Eye (tissue), 1 donor: ENCODE measurements at regions not wholly inside any gene's neighbourhood (a gene's known extent, or its start where the extent isn't known, plus 50 kb on each side); places are given as distances from the start of the nearest gene placed in this dataset.
A peak's percentile ranks its signal among the peaks of the same experiment; 100 is the strongest.

Source experiments
- DNase-seq: peaks from one replicate; pipeline ENCODE4 v3.0.0-alpha.2; 2015

- no peak for DNase-seq
Measured at GRCh38 chr4:137623013-137623412, 90.7 kb upstream of the PCDH18 start.

GRCh38 chr4:137621056-137621455 is 88.8 kb upstream of the PCDH18 start:
- DNase-seq: peak; percentile 87

- no peak for DNase-seq
Measured at GRCh38 chr4:137614491-137614890, 82.2 kb upstream of the PCDH18 start.

DNA sequence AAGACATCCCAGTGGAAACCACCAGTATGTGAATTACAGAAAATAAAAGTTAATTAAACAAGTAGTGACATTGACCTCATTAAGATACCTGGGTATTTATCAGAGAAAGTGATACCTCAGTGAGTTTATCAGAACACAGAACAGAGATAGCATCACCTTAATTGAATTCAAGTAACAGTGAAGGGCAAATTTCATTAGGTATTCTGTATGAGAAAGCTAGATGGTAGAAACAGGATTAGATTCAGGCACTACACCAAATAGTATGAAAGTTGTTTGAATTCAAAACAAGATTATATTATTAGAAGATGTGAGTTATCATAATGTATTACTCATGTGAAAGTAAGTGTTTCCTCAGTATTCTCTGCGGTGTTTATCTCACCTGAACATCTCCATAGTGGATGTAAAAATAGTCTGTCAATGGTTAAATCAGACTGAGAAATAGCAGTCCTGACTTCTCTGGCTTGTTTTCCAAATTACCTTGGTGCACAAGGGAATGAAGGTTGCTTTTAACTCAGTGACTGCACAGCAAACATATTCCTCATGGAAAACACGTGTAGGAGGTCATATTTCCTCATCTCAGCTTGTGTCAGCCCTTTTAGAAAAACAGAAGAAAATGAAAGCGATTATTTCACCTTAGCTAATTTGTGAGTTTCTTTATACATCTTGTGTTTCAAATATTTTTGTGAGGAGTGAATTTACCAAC is 79.9 kb upstream of the PCDH18 start:
- DNase-seq: no peak

DNA sequence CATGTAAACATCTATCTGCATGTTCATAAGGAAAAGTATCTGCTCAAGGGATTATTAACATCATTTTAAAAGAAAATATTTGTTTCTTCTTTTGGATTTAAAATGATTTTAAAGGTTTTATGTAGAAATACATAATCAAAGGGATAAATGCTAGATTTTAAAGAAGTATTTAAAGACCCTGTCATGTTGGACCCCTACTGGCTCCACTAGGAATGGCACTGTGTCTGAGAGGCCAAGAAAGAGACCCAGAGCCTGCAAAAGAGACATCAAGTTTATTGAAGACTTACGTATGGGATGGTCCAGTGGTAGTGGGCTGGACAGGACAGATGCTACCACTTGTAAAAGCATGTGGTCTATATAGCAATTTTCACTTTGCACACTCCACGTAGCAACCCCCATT is 78.7 kb upstream of the PCDH18 start:
- no peak for DNase-seq

DNA sequence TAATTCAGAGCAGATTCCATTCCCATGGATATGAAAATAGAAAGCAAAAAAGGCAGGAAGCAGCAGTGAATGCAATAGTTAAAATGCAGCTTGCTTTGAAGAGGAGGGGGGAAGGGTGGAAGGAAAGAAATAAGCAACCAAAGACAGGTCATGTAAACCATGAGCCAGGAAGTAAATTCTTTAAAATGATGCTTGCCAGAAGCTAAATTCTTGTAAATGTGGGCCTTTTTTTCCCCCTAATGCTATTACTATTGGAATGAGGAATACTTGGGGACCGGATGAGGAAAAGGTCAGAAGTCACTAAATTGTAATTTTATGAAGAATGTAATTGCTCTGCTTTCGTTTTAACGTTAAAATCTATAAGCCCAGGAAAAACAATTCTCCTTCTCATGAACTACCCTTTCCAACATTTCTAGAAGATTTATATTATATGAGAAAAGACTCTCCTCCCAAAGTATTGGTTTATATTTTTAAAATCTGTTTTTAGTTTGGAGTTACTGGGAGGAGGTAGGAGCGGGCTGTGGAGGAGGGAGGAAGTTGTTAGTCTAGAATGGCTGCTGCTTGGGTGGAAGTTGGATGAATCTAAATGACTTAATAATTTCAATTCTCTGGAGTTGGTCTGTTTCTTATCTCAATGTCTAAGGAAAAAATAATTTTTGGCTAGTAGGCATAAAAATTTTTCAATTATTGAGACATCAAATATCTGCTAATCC is 77.6 kb upstream of the PCDH18 start:
- peak; percentile 59 for DNase-seq

GRCh38 chr4:137608085-137608484 is 75.8 kb upstream of the PCDH18 start:
- DNase-seq: no peak

DNA sequence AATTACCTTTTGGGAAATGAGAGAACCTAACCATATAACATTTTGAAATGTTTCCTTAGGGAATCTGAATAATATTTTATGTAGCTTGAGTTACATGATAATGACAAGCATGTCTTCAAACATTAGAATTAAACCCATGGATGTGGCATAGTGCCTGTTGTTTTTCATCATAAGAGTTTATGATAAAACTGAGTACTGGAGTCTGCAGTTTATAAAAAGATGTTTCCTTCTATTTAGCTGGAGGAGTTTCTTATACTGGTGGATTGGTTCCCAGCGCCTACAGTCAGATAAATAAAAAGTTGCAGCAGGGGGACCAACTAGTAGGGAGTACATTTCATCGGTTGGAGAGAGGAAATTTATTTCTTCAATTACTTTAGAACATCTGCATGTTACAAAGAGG is 70.1 kb upstream of the PCDH18 start:
- DNase-seq: no peak

DNA sequence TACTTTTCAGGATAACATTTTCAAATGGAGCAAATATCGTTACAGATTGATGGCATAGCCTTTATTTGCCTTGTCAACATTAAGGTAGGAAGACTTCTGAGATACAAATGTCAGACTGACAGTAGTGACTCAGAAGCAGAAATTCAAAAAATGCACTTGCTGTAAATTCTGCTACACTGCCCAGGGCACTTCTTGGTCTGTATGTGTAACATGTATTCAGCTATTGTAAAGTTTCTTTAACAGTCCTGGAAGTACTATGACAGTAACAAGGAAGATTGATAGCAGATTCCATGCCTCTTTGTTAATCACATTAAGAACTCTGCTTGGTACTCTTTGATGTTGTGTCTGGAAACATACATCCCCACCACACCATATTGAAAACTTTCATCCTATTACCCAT is 69.6 kb upstream of the PCDH18 start:
- DNase-seq: no peak

- no peak for DNase-seq
Measured at GRCh38 chr4:137599734-137600133, 67.4 kb upstream of the PCDH18 start.

DNA sequence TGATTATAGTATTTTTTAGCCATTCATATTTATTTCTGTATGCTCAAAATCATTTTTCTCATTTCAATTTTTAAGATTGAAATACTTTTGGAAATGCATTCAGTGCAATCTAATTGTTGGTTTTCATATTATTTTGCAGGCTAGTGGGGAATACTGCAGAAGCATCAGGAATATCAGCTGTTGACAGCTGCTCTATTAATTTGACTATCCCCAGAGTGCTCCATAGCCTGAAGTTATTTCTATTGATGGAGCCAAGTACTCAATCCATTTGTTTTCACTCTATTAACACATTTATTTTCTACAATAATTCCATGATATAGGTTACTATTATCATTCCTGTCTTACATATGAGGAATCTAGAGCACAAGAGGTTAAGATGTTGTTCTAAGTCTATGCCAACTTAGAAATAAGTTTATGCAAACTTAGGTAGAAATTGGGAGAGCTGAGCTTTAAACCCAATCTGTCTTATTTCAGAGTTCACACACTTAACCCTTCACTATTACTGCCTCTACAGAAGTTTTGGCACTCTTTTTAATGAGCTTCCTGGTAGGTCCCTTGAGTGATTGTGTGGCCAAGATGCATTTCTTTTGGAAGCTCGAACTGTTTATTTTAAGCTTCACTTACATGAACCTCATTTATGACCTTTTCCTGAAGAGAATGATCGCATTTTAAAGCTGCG is 65.6 kb upstream of the PCDH18 start:
- DNase-seq: no peak

- no peak for DNase-seq
Measured at GRCh38 chr4:137587796-137588195, 55.5 kb upstream of the PCDH18 start.

GRCh38 chr4:137583671-137584070 is 51.4 kb upstream of the PCDH18 start:
- DNase-seq: no peak
